ENCODE measurements at regions not wholly inside any gene's neighbourhood (a gene's known extent, or its start where the extent isn't known, plus 50 kb on each side); places are given as distances from the start of the nearest gene placed in this dataset.

- H3K4me3 ChIP-seq: no peak overlapping the region
- H3K27ac ChIP-seq: peak overlapping the region in 1 of 4 donors; percentile 68
- TF ChIP-seq POLR2A (IDR thresholded peaks at IDR 0.05) (no peak), CTCF (IDR thresholded peaks at IDR 0.05) (no peak), EP300 (IDR thresholded peaks at IDR 0.05) (no peak)
Measured at GRCh38 chr10:47182934-47183703, 116.9 kb upstream of the GDF10 start.

GRCh38 chr10:47183704-47184041 lies 116.3 kb upstream of the GDF10 start:
- Histone ChIP-seq H3K36me3 (no peaks in the 10 kb centered on the region), H3K4me3 (no peak overlapping the region), H3K27ac (peak overlapping the region in 1 of 4 donors; percentile 68), H3K4me1 (peaks cover 0 to 10% (median 0%) of the 10 kb centered on the region in 4 donors), H3K27me3 (no peaks in the 10 kb centered on the region), H3K9me3 (no peaks in the 10 kb centered on the region)
- DNase-seq (ENCODE audit: low spot score in 2 of 2): peak; percentile 25 to 46
- TF ChIP-seq CTCF (IDR thresholded peaks at IDR 0.05) (no peak), EP300 (IDR thresholded peaks at IDR 0.05) (peak in 1 of 2 donors; percentile 59), POLR2A (IDR thresholded peaks at IDR 0.05) (no peak)
- 75 to 81% methylated on average over 4 of the region's 4 CpGs for WGBS, 2 donors

More at GRCh38 chr10:47182934-47183703, 116.9 kb upstream of the GDF10 start:
- H3K4me1 ChIP-seq: peaks cover 0 to 10% (median 0%) of the 10 kb centered on the region in 4 donors
- no peak for DNase-seq (ENCODE audit: low spot score in 2 of 2)
- 90 to 93% methylated on average over 11 of the region's 11 CpGs for WGBS, 2 donors
- H3K27me3 ChIP-seq: no peaks in the 10 kb centered on the region
- H3K9me3 ChIP-seq: no peaks in the 10 kb centered on the region
- no peaks in the 10 kb centered on the region for H3K36me3 ChIP-seq

GRCh38 chr10:47184273-47184672 lies 115.7 kb upstream of the GDF10 start:
- TF ChIP-seq EP300 (IDR thresholded peaks at IDR 0.05): no peak
- TF ChIP-seq CTCF (IDR thresholded peaks at IDR 0.05): no peak
- no peak for TF ChIP-seq POLR2A (IDR thresholded peaks at IDR 0.05)
- no peaks in the 10 kb centered on the region for H3K9me3 ChIP-seq
- peaks cover 0 to 10% (median 0%) of the 10 kb centered on the region in 4 donors for H3K4me1 ChIP-seq
- H3K27me3 ChIP-seq: no peaks in the 10 kb centered on the region
- H3K36me3 ChIP-seq: no peaks in the 10 kb centered on the region
- no peak overlapping the region for H3K4me3 ChIP-seq
- 82 to 94% methylated on average over 3 of the region's 3 CpGs for WGBS, 2 donors
- no peak for DNase-seq (ENCODE audit: low spot score in 2 of 2)
- peak overlapping the region in 1 of 4 donors; percentile 39 for H3K27ac ChIP-seq

GRCh38 chr10:47184724-47185330 lies 115.2 kb upstream of the GDF10 start:
- H3K4me3 ChIP-seq: no peak overlapping the region
- no peak for DNase-seq (ENCODE audit: low spot score in 2 of 2)
- WGBS, 2 donors: 81 to 91% methylated on average over 10 to 11 of the region's 11 CpGs
- no peak overlapping the region for H3K27ac ChIP-seq
- no peaks in the 10 kb centered on the region for H3K27me3 ChIP-seq
- no peaks in the 10 kb centered on the region for H3K9me3 ChIP-seq
- H3K36me3 ChIP-seq: no peaks in the 10 kb centered on the region
- peaks cover 0 to 10% (median 0%) of the 10 kb centered on the region in 4 donors for H3K4me1 ChIP-seq
- TF ChIP-seq POLR2A (IDR thresholded peaks at IDR 0.05) (no peak), EP300 (IDR thresholded peaks at IDR 0.05) (no peak), CTCF (IDR thresholded peaks at IDR 0.05) (no peak)

GRCh38 chr10:47186941-47187340 lies 113.1 kb upstream of the GDF10 start:
- H3K9me3 ChIP-seq: no peaks in the 10 kb centered on the region
- DNase-seq (ENCODE audit: low spot score in 2 of 2): no peak
- WGBS, 2 donors: 93 to 95% methylated on average over 7 of the region's 7 CpGs

More at GRCh38 chr10:47186941-47187340, 113.1 kb upstream of the GDF10 start:
- Histone ChIP-seq H3K36me3 (no peaks in the 10 kb centered on the region), H3K27me3 (no peaks in the 10 kb centered on the region), H3K27ac (no peak overlapping the region), H3K4me3 (no peak overlapping the region), H3K4me1 (peaks cover 0 to 10% (median 0%) of the 10 kb centered on the region in 4 donors)
- TF ChIP-seq POLR2A (IDR thresholded peaks at IDR 0.05) (no peak), CTCF (IDR thresholded peaks at IDR 0.05) (no peak), EP300 (IDR thresholded peaks at IDR 0.05) (no peak)
